GM23338 (cell line): ENCODE measurements at regions not wholly inside any gene's neighbourhood (a gene's known extent, or its start where the extent isn't known, plus 50 kb on each side); places are given as distances from the start of the nearest gene placed in this dataset.

Source experiments
- ATAC-seq: fragments of 200-7000 bp; cut with Tn5 transposase; 3 replicates; pipeline ENCODE4 v1.9.1; 2020
- DNase-seq: peaks from one replicate; pipeline ENCODE4 v3.0.0-alpha.2; 2015; ENCODE audit warnings: low spot score
- H2AFZ ChIP-seq: fragments of 200-600 bp; sonication (generic); 2 replicates; pipeline ENCODE4 v1.8.0; 2016; ENCODE audit warnings: antibody characterized with exemption, mild to moderate bottlenecking, moderate library complexity
- H3F3A ChIP-seq: fragments of 200-600 bp; sonication (generic); replicated peaks from 2 replicates; pipeline ENCODE4 v1.8.0; 2017; ENCODE audit warnings: antibody characterized with exemption, mixed run types, low read depth
- H3K27ac ChIP-seq: fragments of 200-600 bp; sonication (generic); 2 replicates; pipeline ENCODE4 v1.6.1; 2016; ENCODE audit warnings: low read depth
- H3K27me3 ChIP-seq: fragments of 200-600 bp; sonication (generic); 2 replicates; pipeline ENCODE4 v1.8.0; 2016; ENCODE audit warnings: mild to moderate bottlenecking, mixed run types, moderate library complexity; ENCODE audit not compliant: insufficient read depth
- H3K36me3 ChIP-seq: fragments of 200-600 bp; sonication (generic); 2 replicates; pipeline ENCODE4 v1.8.0; 2016; ENCODE audit warnings: mild to moderate bottlenecking; ENCODE audit not compliant: insufficient read depth
- H3K4me1 ChIP-seq: fragments of 200-600 bp; sonication (generic); 2 replicates; pipeline ENCODE4 v1.8.0; 2016; ENCODE audit warnings: mild to moderate bottlenecking, moderate library complexity; ENCODE audit not compliant: insufficient read depth
- H3K4me2 ChIP-seq: fragments of 200-600 bp; sonication (generic); 2 replicates; pipeline ENCODE4 v1.7.1; 2017; ENCODE audit warnings: mixed run types
- H3K4me3 ChIP-seq: fragments of 200-600 bp; sonication (generic); 2 replicates; pipeline ENCODE4 v1.6.1; 2016; ENCODE audit warnings: mixed run types
- H3K79me2 ChIP-seq: fragments of 200-600 bp; sonication (generic); replicated peaks from 2 replicates; pipeline ENCODE4 v1.8.0; 2017; ENCODE audit warnings: mild to moderate bottlenecking; ENCODE audit not compliant: insufficient read depth
- H3K9me2 ChIP-seq: fragments of 200-600 bp; sonication (generic); 2 replicates; pipeline ENCODE4 v1.8.0; 2017; ENCODE audit not compliant: insufficient read depth
- H4K20me1 ChIP-seq: fragments of 200-600 bp; sonication (generic); replicated peaks from 2 replicates; pipeline ENCODE4 v1.8.0; 2017; ENCODE audit warnings: mild to moderate bottlenecking; ENCODE audit not compliant: insufficient read depth
- H3K27ac Mint-ChIP-seq: 2 replicates; pipeline ENCODE4 v1.8.0; 2020; ENCODE audit warnings: inconsistent platforms, mild to moderate bottlenecking, moderate library complexity, mixed read lengths
- H3K27me3 Mint-ChIP-seq: 3 replicates; pipeline ENCODE4 v1.8.0; 2022; ENCODE audit warnings: low read depth, mild to moderate bottlenecking, moderate library complexity, mixed read lengths, inconsistent platforms; ENCODE audit not compliant: insufficient read depth, poor library complexity
- H3K36me3 Mint-ChIP-seq: 3 replicates; pipeline ENCODE4 v1.8.0; 2021; ENCODE audit warnings: low read depth, mild to moderate bottlenecking, inconsistent platforms, moderate library complexity, mixed read lengths
- H3K4me1 Mint-ChIP-seq: 3 replicates; pipeline ENCODE4 v1.8.0; 2020; ENCODE audit warnings: mild to moderate bottlenecking, inconsistent platforms, mixed read lengths
- H3K4me3 Mint-ChIP-seq: 3 replicates; pipeline ENCODE4 v1.8.0; 2021; ENCODE audit warnings: moderate library complexity, mild to moderate bottlenecking, inconsistent platforms, mixed read lengths
- H3K9me3 Mint-ChIP-seq: 3 replicates; pipeline ENCODE4 v1.8.0; 2020; ENCODE audit warnings: moderate library complexity, mild to moderate bottlenecking, inconsistent platforms, mixed read lengths
- CREB1 ChIP-seq: fragments of 250-450 bp; sonication (Bioruptor Pico); IDR thresholded peaks from 2 replicates; pipeline ENCODE4 v1.5.0; 2020; ENCODE audit warnings: low read depth, mild to moderate bottlenecking, moderate library complexity
- ETS1 ChIP-seq: IDR thresholded peaks from 2 replicates; pipeline ENCODE4 v1.6.1; 2016; ENCODE audit warnings: antibody characterized with exemption
- EZH2 ChIP-seq: fragments of 200-600 bp; sonication (generic); IDR thresholded peaks from one replicate; pipeline ENCODE4 v1.8.0; 2017; ENCODE audit warnings: antibody characterized with exemption, mild to moderate bottlenecking, low read depth; ENCODE audit not compliant: unreplicated experiment
- EZH2phosphoT487 ChIP-seq: fragments of 200-600 bp; sonication (generic); IDR thresholded peaks from one replicate; pipeline ENCODE4 v1.8.1; 2018; ENCODE audit warnings: antibody characterized with exemption; ENCODE audit not compliant: unreplicated experiment
- JUNB ChIP-seq: IDR thresholded peaks from one replicate; pipeline ENCODE4 v1.6.1; 2016; ENCODE audit warnings: antibody characterized with exemption; ENCODE audit not compliant: unreplicated experiment
- NANOG ChIP-seq: IDR thresholded peaks from 2 replicates; pipeline ENCODE4 v1.6.1; 2016; ENCODE audit warnings: antibody characterized with exemption, borderline replicate concordance
- STAT1 ChIP-seq: IDR thresholded peaks from one replicate; pipeline ENCODE4 v1.6.1; 2016; ENCODE audit warnings: antibody characterized with exemption; ENCODE audit not compliant: unreplicated experiment
- ZNF114 ChIP-seq: fragments of 250-450 bp; sonication (Bioruptor Pico); IDR thresholded peaks from 2 replicates; pipeline ENCODE4 v1.5.0; 2020; ENCODE audit warnings: mild to moderate bottlenecking, moderate library complexity
- ZNF331 ChIP-seq: fragments of 250-450 bp; sonication (Bioruptor Pico); IDR thresholded peaks from 2 replicates; pipeline ENCODE4 v1.5.0; 2020; ENCODE audit warnings: low read depth, mild to moderate bottlenecking, moderate library complexity
- ZNF462 ChIP-seq: fragments of 250-450 bp; sonication (Bioruptor Pico); IDR thresholded peaks from 2 replicates; pipeline ENCODE4 v1.5.0; 2020; ENCODE audit warnings: mild to moderate bottlenecking, moderate library complexity

GRCh38 chr6:22928775-22929174, 359.4 kb downstream of the HDGFL1 start:
- Histone ChIP-seq H3K27ac (no peak overlapping the region), H3K4me2 (no peak overlapping the region), H3K4me3 (no peak overlapping the region), H3F3A (0 out of 2 replicates have a peak, but pooled peaks cover 3% of the 10 kb centered on the region), H3K9me2 (no peaks in the 10 kb centered on the region), H2AFZ (no peak overlapping the region; the same call in 1 of the 2 replicates), H3K4me1 (peaks cover 15% of the 10 kb centered on the region), H3K79me2 (no peaks in the 10 kb centered on the region), H3K27me3 (no peaks in the 10 kb centered on the region), H3K36me3 (no peaks in the 10 kb centered on the region), H4K20me1 (no peaks in the 10 kb centered on the region)
- Mint-ChIP-seq H3K9me3 (no peaks in the 10 kb centered on the region), H3K4me3 (no peak overlapping the region), H3K27me3 (no peaks in the 10 kb centered on the region), H3K4me1 (peaks cover 37% of the 10 kb centered on the region), H3K36me3 (no peaks in the 10 kb centered on the region), H3K27ac (no peak overlapping the region)
- no peak for TF ChIP-seq ETS1
- no peak for TF ChIP-seq ZNF462 (CRISPR knock-in tag)
- TF ChIP-seq ZNF114, result no peak
- TF ChIP-seq ZNF331, result no peak
- DNase-seq (peak; percentile 2), ATAC-seq (no peak; the same call in 2 of the 3 replicates)

GRCh38 chr6:22929311-22929985, 360.1 kb downstream of the HDGFL1 start:
- H2AFZ ChIP-seq, result no peak overlapping the region
- no peak overlapping the region for H3K4me2 ChIP-seq
- TF ChIP-seq EZH2phosphoT487, result no peak
- no peak for TF ChIP-seq JUNB
- no peak for TF ChIP-seq ZNF331
- no peak for TF ChIP-seq ETS1
- no peak for TF ChIP-seq ZNF114
- no peak for TF ChIP-seq EZH2
- no peak for TF ChIP-seq NANOG
- no peak for TF ChIP-seq CREB1
- TF ChIP-seq STAT1, result no peak

More at GRCh38 chr6:22929311-22929985, 360.1 kb downstream of the HDGFL1 start:
- Histone ChIP-seq H4K20me1 (no peaks in the 10 kb centered on the region), H3K79me2 (no peaks in the 10 kb centered on the region), H3K36me3 (no peaks in the 10 kb centered on the region), H3F3A (0 out of 2 replicates have a peak, but pooled peaks cover 3% of the 10 kb centered on the region), H3K4me3 (no peak overlapping the region), H3K9me2 (no peaks in the 10 kb centered on the region), H3K4me1 (peaks cover 15% of the 10 kb centered on the region), H3K27ac (no peak overlapping the region), H3K27me3 (no peaks in the 10 kb centered on the region)
- Mint-ChIP-seq H3K27me3 (no peaks in the 10 kb centered on the region), H3K4me1 (peaks cover 36% of the 10 kb centered on the region), H3K36me3 (no peaks in the 10 kb centered on the region), H3K4me3 (no peak overlapping the region), H3K27ac (no peak overlapping the region), H3K9me3 (no peaks in the 10 kb centered on the region)
- DNase-seq (no peak), ATAC-seq (no peak)
